GM08714 (cell line): ENCODE measurements at regions not wholly inside any gene's neighbourhood (a gene's known extent, or its start where the extent isn't known, plus 50 kb on each side); places are given as distances from the start of the nearest gene placed in this dataset.

ENCODE experiments used
- H3K4me3 ChIP-seq: fragments of 200-500 bp; sonication (Bioruptor generic); 2 replicates; pipeline ENCODE4 v1.5.1; 2014; ENCODE audit warnings: mild to moderate bottlenecking, low read length, inconsistent platforms
- ZNF274 ChIP-seq: IDR thresholded peaks from 2 replicates; pipeline ENCODE4 v1.6.1; 2012; ENCODE audit warnings: mild to moderate bottlenecking, low read depth, low read length

GRCh38 chr5:124796495-124796894, 50.1 kb upstream of the ZNF608 start:
- no peak overlapping the region for H3K4me3 ChIP-seq
- no peak for TF ChIP-seq ZNF274

DNA sequence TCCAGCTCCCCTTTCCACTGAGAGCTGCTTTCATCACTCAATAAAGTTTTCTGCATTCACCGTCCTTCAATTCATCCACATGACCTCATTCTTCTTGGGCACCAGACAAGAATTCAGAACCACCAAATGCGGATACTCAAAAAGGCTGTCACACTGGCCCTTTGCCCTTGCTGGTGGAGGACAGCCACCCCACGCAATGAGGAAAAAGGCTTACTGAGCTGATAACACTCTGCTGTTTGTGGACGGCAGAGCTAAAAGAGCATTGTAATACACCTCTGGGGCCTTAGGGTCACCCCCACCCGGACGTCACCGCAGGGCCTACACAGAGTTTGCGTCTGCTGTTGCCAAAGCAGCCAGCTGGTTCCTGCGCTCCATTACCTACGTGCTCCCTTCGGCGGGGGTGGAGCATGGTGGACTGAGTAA, 51.2 kb upstream of the ZNF608 start:
- no peak for TF ChIP-seq ZNF274
- no peak overlapping the region for H3K4me3 ChIP-seq

GRCh38 chr5:124798890-124799289, 52.5 kb upstream of the ZNF608 start:
- TF ChIP-seq ZNF274, result no peak
- H3K4me3 ChIP-seq, result no peak overlapping the region

GRCh38 chr5:124801551-124801950, 55.1 kb upstream of the ZNF608 start:
- TF ChIP-seq ZNF274, result no peak
- H3K4me3 ChIP-seq, result no peak overlapping the region

- TF ChIP-seq ZNF274, result no peak
- H3K4me3 ChIP-seq, result no peak overlapping the region
Measured at GRCh38 chr5:124803617-124804323, 57.3 kb upstream of the ZNF608 start.

- no peak for TF ChIP-seq ZNF274
- H3K4me3 ChIP-seq, result no peak overlapping the region
Measured at GRCh38 chr5:124806026-124806372, 59.6 kb upstream of the ZNF608 start.

- no peak overlapping the region for H3K4me3 ChIP-seq
- TF ChIP-seq ZNF274, result no peak
Measured at GRCh38 chr5:124806373-124807077, 60.1 kb upstream of the ZNF608 start.

DNA sequence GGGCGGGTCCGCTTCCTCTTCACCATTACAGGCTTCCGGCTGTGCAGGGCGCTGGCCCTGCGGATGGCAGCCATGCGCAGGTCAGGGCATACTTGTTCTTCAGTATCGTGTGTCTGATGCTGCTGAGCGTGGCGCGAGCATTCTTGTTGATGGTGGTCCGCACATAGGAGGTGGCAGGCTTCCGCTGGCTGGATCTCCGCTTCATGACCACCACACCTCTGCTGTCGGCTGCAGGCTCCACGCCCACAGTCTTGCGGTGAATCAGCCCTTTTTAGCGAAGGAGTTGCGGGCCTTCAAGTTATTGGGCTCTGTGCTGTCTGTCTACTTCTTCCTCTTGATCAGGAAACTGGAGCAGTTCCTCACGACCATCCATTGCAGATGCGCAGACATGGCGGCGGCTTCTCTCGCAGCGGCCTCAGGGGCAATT, 62.4 kb upstream of the ZNF608 start:
- TF ChIP-seq ZNF274, result no peak
- H3K4me3 ChIP-seq, result no peak overlapping the region

DNA sequence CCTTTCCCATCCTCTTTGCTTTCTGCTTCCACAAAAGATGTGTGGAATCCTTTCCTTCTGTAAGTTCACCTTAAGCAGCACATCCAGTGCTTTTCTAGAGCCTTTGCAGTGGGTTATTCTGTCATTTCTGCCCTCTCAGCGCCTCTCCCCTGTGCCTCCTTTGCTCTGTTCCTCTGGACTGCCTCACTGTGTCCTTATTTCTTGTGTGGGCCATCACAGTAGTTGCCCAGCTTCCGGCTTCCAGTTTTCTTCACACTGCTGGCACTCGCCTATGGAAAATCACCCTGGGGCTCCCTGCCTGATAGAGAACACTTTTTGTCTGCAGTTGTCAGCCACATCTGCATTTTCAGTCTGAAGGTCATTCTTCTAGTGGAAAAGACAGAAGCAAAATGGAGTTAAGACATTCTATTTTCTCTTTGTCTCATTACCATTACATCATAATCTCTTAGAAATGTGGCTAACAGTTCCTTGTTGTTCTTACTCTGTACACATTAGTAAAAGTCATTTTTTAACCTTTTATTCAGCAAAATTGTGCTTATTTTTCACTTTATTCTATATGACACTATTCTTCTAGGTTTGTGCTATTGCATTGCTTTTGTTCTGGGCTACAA, 64.1 kb upstream of the ZNF608 start:
- no peak for TF ChIP-seq ZNF274

DNA sequence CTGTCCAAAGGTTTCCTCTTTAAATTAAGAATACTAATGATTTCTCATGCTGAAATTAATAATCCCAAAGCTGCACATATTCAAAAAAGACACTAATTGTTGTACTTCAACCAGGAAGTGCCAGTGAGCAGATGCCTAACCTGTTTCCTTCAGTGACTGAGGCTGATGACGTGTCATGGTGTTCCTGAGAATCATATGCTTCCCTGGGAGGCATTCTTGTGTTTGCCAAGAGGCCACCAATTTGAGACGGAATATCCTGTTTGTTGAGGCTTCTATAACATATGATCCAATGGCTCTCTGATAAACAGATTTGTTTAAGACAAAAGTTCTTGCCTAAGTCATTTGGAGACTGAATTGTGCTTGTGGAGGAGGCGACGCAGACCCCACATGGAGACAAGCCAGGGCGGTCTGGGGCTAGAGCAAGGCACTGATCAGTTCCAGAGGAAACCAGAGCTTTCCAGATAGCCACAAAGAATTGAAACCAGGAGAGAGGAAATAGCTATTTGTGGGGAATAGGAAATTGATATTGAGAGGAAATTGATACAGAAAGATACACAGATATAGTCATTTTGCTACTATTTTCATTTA, 66.4 kb upstream of the ZNF608 start:
- no peak for TF ChIP-seq ZNF274
- no peak overlapping the region for H3K4me3 ChIP-seq

More for the DNA sequence above, 64.1 kb upstream of the ZNF608 start:
- no peak overlapping the region for H3K4me3 ChIP-seq

DNA sequence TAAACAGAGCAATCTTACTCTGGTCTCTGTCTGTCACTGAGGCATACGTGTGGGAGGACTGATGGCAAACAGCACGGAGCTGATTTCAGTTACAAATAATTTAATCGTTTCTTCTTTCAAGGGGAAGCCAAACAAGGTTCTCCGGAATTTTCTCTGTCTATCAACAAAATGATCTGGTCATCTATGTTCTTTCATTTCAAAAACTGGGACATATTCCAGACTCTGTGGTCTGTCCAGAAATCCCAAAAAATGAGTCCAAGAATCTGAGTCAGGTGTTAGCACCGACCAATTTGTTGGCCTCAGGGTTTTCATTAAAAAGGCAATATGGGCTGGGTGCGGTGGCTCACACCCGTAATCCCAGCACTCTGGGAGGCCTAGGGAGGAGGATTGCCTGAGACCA, 69.9 kb upstream of the ZNF608 start:
- TF ChIP-seq ZNF274, result no peak

DNA sequence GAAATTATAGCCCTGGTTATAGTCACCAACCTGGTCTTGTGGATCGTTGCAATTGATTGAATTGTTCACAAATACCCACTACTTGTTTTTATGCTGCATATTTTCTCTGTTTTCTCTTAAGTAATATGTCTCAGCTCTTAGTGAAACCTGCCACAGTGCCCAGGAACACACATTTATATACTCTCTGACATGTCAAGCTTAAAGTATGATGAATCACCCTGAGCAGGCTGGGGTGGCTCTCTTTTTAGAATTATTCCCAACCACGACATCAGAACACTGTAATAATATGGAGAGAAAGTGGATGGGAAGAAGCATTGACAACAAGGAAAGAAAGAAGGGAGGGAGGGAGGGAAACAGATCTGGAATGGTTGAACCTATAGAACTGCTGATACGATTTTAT, 72.8 kb upstream of the ZNF608 start:
- TF ChIP-seq ZNF274, result no peak
- H3K4me3 ChIP-seq, result no peak overlapping the region

More for the DNA sequence above, 69.9 kb upstream of the ZNF608 start:
- H3K4me3 ChIP-seq, result no peak overlapping the region

- TF ChIP-seq ZNF274, result no peak
Measured at GRCh38 chr5:124822647-124823046, 76.2 kb upstream of the ZNF608 start.

GRCh38 chr5:124823380-124823779, 76.9 kb upstream of the ZNF608 start:
- no peak overlapping the region for H3K4me3 ChIP-seq

More at GRCh38 chr5:124822647-124823046, 76.2 kb upstream of the ZNF608 start:
- H3K4me3 ChIP-seq, result no peak overlapping the region

More at GRCh38 chr5:124823380-124823779, 76.9 kb upstream of the ZNF608 start:
- no peak for TF ChIP-seq ZNF274
